ENCODE measurements at regions not wholly inside any gene's neighbourhood (a gene's known extent, or its start where the extent isn't known, plus 50 kb on each side); places are given as distances from the start of the nearest gene placed in this dataset.

GRCh38 chr5:91280362-91281269 lies 102.5 kb downstream of the ARRDC3 start:
- peak; percentile 94 for DNase-seq
- intact Hi-C loops (cut with DNase I): loop anchor here in 7 of 10 donors (1.0 to 10.0 kb wide), 9 partner anchors 32 to 178 kb away; partner anchors contain the start of gene ARRDC3 (in 1 of the 7)

GRCh38 chr5:91277840-91278239 lies 105.3 kb downstream of the ARRDC3 start:
- no peaks in the 10 kb centered on the region for H3K36me3 ChIP-seq
- intact Hi-C loops (cut with DNase I): no loop called here
- H3K27ac ChIP-seq: no peak overlapping the region
- no peak overlapping the region for H3K4me3 ChIP-seq
- TF ChIP-seq CTCF (IDR thresholded peaks at IDR 0.05): no peak
- H3K27me3 ChIP-seq: no peaks in the 10 kb centered on the region
- 83 to 85% methylated on average over 3 of the region's 3 CpGs for WGBS, 2 donors
- H3K4me1 ChIP-seq: peaks cover 0 to 25% (median 8%) of the 10 kb centered on the region in 9 donors
- no peaks in the 10 kb centered on the region for H3K9me3 ChIP-seq
- no peak for ATAC-seq
- DNase-seq: no peak

More at GRCh38 chr5:91280362-91281269, 102.5 kb downstream of the ARRDC3 start:
- H3K27me3 ChIP-seq: no peaks in the 10 kb centered on the region
- peaks cover 0 to 34% (median 8%) of the 10 kb centered on the region in 9 donors for H3K4me1 ChIP-seq
- TF ChIP-seq CTCF (IDR thresholded peaks at IDR 0.05): peak in 2 of 9 donors; percentile 20 to 25
- 1 to 3% methylated on average over 50 of the region's 50 CpGs for WGBS, 2 donors
- peak; percentile 97 to 99 (median 98) for ATAC-seq
- no peaks in the 10 kb centered on the region for H3K36me3 ChIP-seq
- H3K4me3 ChIP-seq: peak overlapping the region; percentile 32 to 69 (median 56)
- peaks cover 0 to 4% (median 0%) of the 10 kb centered on the region in 11 donors for H3K9me3 ChIP-seq
- H3K27ac ChIP-seq: peak overlapping the region; percentile 78 to 95 (median 93)

GRCh38 chr5:91277093-91277626 lies 106.0 kb downstream of the ARRDC3 start:
- no peak overlapping the region for H3K4me3 ChIP-seq
- H3K36me3 ChIP-seq: no peaks in the 10 kb centered on the region
- no peaks in the 10 kb centered on the region for H3K27me3 ChIP-seq
- no peak overlapping the region for H3K27ac ChIP-seq
- H3K9me3 ChIP-seq: no peaks in the 10 kb centered on the region
- 49% methylated on average over 5 of the region's 5 CpGs for WGBS, 2 donors
- H3K4me1 ChIP-seq: peaks cover 0 to 28% (median 8%) of the 10 kb centered on the region in 9 donors
- TF ChIP-seq CTCF (IDR thresholded peaks at IDR 0.05): no peak
- no peak for ATAC-seq
- intact Hi-C loops (cut with DNase I): no loop called here
- no peak for DNase-seq

DNA sequence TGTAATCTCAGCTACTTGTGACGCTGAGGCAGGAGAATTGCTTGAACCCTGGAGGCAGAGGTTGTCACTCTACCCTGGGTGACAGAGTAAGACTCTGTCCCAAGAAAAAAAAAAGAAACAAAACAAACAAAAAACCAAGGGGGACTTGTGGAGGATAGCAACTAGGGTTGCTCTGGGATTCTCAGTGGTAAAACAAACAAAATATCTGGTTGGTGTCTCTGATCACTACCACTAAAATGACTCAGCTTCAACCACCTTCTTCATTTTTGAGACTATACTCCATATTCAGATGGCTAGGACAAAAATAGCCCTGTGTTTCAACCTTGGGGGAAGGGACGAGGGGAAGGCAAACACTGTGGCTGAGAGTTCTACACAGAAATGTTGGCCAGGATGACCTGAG lies 110.3 kb downstream of the ARRDC3 start:
- H3K27ac ChIP-seq: no peak overlapping the region
- intact Hi-C loops (cut with DNase I): no loop called here

More for the DNA sequence above, 110.3 kb downstream of the ARRDC3 start:
- Histone ChIP-seq H3K27me3 (no peaks in the 10 kb centered on the region), H3K36me3 (no peaks in the 10 kb centered on the region), H3K9me3 (no peaks in the 10 kb centered on the region), H3K4me1 (peaks cover 0 to 7% (median 0%) of the 10 kb centered on the region in 9 donors), H3K4me3 (no peak overlapping the region)
- DNase-seq (no peak), ATAC-seq (peak in 1 of 8 donors; percentile 35)
- TF ChIP-seq CTCF (IDR thresholded peaks at IDR 0.05): no peak
- 65 to 78% methylated on average over 2 of the region's 2 CpGs for WGBS, 2 donors

Measured in heart right ventricle (tissue), 16 donors.